ENCODE measurements at regions not wholly inside any gene's neighbourhood (a gene's known extent, or its start where the extent isn't known, plus 50 kb on each side); places are given as distances from the start of the nearest gene placed in this dataset.

DNA sequence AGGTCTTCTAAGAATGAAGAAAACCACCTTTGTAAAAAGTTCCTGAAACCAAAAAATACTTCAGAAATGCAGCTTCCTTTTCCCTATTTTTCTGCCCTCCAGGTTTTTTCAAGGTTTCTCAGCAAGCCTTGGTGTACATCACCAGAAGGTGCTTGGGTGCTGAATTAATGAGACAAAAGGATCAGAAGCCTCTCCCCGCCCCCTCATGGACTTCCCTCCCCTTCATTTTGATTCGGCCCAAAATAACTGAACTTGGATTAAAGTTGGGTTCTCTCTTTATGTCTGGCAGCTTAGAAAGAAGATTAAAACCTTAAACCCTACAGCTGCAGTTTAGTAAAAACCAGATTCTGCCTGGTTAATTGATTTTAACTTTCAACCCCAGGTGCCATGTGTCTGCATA lies 121.7 kb upstream of the ERCC4 start:
- no peak overlapping the region for H3K27ac ChIP-seq
- TF ChIP-seq CTCF (IDR thresholded peaks at IDR 0.05): no peak
- no peak for TF ChIP-seq ZFX (IDR thresholded peaks at IDR 0.05; ENCODE audit: borderline replicate concordance)

DNA sequence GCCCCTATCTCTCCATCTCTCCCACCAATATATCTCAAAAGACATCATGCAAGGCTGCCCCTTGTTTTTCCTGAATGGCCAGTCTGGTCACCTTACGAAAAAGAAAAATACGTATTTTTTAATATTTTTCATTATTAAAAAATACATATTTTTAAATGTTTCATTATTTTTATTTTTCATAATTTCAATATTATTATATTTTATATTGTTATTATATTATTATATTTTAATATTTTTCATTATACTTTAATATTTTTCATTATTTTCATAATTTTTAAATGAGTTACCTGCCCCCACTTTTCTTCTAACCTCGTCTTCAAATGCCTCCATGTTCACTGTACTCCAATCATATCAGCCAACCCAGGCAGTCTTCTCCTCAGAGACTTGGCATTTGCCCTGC lies 116.0 kb upstream of the ERCC4 start:
- no peak overlapping the region for H3K27ac ChIP-seq
- no peak for TF ChIP-seq CTCF (IDR thresholded peaks at IDR 0.05)
- TF ChIP-seq ZFX (IDR thresholded peaks at IDR 0.05; ENCODE audit: borderline replicate concordance): no peak

- H3K27ac ChIP-seq: no peak overlapping the region
- TF ChIP-seq CTCF (IDR thresholded peaks at IDR 0.05): no peak
- TF ChIP-seq ZFX (IDR thresholded peaks at IDR 0.05; ENCODE audit: borderline replicate concordance): no peak
Measured at GRCh38 chr16:13805951-13806350, 114.0 kb upstream of the ERCC4 start.

DNA sequence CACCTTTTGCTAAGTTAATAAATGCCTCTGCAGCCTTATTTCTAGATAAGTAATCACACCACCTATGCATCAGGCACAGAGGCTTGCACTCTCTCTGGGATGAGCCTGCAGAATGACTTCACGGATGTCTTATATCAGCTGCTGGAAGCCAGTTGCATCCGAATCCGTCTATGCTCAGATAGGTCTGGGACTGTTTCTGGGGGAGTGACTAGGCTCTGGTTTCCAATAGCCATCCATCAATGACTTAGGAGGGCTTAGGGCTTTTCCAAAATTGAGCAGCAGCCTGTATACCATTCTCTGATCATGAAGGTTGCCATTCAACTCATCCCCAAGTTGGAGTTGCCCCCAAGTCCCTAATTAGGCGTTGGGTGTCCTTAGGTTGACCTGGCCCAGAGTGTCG lies 113.3 kb upstream of the ERCC4 start:
- no peak overlapping the region for H3K27ac ChIP-seq
- TF ChIP-seq ZFX (IDR thresholded peaks at IDR 0.05; ENCODE audit: borderline replicate concordance) (no peak), CTCF (IDR thresholded peaks at IDR 0.05) (no peak)

DNA sequence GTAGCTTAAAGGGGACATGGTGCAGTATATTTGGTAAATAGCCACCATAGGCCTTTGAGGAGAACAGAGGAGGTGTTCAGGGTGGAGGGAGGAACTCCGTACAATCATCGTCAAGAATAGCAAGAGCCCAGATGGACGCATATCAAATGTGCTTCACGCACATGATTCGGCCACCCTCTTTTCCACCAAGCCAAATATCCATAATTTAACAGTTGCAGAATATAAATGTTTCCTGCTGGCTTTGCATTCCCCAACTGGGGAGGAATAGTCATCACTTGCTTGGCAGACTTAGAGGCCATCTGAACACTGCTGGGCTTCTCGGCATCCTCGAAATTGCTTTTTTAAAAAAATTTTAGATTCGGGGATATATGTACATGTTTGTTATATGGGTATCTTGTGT lies 111.9 kb upstream of the ERCC4 start:
- TF ChIP-seq CTCF (IDR thresholded peaks at IDR 0.05) (no peak), ZFX (IDR thresholded peaks at IDR 0.05; ENCODE audit: borderline replicate concordance) (no peak)

DNA sequence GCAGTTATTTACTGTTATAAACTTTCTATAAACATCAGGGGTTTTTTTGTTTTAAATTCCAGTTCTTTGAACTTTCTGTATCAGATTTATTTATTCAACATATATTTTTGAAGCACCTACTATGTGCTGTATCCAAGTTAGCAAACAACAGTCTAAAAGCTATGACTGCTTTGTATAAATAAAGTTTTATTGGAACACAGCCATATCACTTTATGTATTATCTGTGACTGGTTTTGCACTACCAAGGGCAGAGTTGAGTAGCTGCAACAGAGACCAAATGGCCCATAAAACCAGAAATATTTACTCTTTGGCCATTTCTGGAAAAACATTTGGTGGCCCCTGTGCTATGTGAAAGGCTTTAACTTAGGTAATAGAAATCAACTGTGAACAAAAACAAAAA lies 110.2 kb upstream of the ERCC4 start:
- TF ChIP-seq ZFX (IDR thresholded peaks at IDR 0.05; ENCODE audit: borderline replicate concordance) (no peak), CTCF (IDR thresholded peaks at IDR 0.05) (no peak)

More for the DNA sequence above, 111.9 kb upstream of the ERCC4 start:
- no peak overlapping the region for H3K27ac ChIP-seq

GRCh38 chr16:13811834-13812233 lies 108.1 kb upstream of the ERCC4 start:
- H3K27ac ChIP-seq: no peak overlapping the region
- TF ChIP-seq ZFX (IDR thresholded peaks at IDR 0.05; ENCODE audit: borderline replicate concordance) (no peak), CTCF (IDR thresholded peaks at IDR 0.05) (no peak)

More for the DNA sequence above, 110.2 kb upstream of the ERCC4 start:
- H3K27ac ChIP-seq: no peak overlapping the region

Measured in 22Rv1 (cell line).